ENCODE measurements at regions not wholly inside any gene's neighbourhood (a gene's known extent, or its start where the extent isn't known, plus 50 kb on each side); places are given as distances from the start of the nearest gene placed in this dataset.

DNA sequence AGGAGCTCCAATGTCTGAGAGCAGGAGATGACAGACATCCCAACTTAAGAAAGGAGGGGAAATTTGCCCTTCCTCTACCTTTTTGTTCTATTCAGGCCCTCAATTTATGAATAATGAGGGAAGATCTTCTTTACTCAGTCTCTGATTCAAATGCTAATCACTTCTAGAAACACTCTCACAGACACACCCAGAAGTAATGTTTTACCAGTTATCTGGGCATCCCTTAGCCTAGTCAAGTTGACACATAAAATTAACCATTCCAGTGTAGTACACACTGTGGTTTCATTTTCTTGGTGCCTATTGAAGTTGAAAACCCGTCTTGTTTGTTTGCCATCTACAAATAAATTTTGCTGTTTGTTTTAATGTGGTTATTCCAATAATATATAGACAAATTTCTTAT is 167.6 kb downstream of the PCSK1 start:
- TF ChIP-seq, protein P1, sequence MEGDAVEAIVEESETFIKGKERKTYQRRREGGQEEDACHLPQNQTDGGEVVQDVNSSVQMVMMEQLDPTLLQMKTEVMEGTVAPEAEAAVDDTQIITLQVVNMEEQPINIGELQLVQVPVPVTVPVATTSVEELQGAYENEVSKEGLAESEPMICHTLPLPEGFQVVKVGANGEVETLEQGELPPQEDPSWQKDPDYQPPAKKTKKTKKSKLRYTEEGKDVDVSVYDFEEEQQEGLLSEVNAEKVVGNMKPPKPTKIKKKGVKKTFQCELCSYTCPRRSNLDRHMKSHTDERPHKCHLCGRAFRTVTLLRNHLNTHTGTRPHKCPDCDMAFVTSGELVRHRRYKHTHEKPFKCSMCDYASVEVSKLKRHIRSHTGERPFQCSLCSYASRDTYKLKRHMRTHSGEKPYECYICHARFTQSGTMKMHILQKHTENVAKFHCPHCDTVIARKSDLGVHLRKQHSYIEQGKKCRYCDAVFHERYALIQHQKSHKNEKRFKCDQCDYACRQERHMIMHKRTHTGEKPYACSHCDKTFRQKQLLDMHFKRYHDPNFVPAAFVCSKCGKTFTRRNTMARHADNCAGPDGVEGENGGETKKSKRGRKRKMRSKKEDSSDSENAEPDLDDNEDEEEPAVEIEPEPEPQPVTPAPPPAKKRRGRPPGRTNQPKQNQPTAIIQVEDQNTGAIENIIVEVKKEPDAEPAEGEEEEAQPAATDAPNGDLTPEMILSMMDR (IDR thresholded peaks at IDR 0.05): no peak
- no peak for TF ChIP-seq POLR2AphosphoS5 (IDR thresholded peaks at IDR 0.05)
- TF ChIP-seq EP300 (IDR thresholded peaks at IDR 0.05): no peak
- no peak for TF ChIP-seq POLR2A (IDR thresholded peaks at IDR 0.05)

All from stomach (tissue), 4 donors.